Endothelial cell of umbilical vein (primary cell): ENCODE measurements at regions not wholly inside any gene's neighbourhood (a gene's known extent, or its start where the extent isn't known, plus 50 kb on each side); places are given as distances from the start of the nearest gene placed in this dataset.

Experiments used
- BruUV-seq: library from RNA; stranded (reverse); fragments of 400-500 nt; replicated peaks from 2 replicates; lab custom pipeline; 2021; lab: Mats Ljungman, UMichigan
- CTCF ChIA-PET: fragments of 300-600, 350-600 bp; sonication (Branson Sonifier 250); formaldehyde crosslinking; loops from one replicate; lab custom pipeline; 2021; ENCODE audit warnings: antibody characterized with exemption, inconsistent platforms; lab: Charles Lee
- POLR2A ChIA-PET: fragments of 300-600, 350-600 bp; sonication (Branson Sonifier 250); formaldehyde crosslinking; loops from one replicate; lab custom pipeline; 2021; ENCODE audit warnings: antibody characterized with exemption, inconsistent platforms; lab: Charles Lee
- DNase-seq: peaks from one replicate; pipeline ENCODE4 v3.0.0-alpha.2; 2011; ENCODE audit warnings: low read depth, low spot score
- FAIRE-seq: peaks from 2 replicates; lab custom pipeline; 2011; peaks lifted over from hg19 to GRCh38; lab: Jason Lieb, UNC
- H2AFZ ChIP-seq: 2 replicates; pipeline ENCODE4 v1.6.0; 2012; ENCODE audit warnings: low read depth, low read length, control low read depth, inconsistent platforms
- H3K27ac ChIP-seq: 2 replicates; pipeline ENCODE4 v1.5.1; 2011; ENCODE audit warnings: low read depth, mild to moderate bottlenecking, control low read depth, low read length, moderate library complexity; ENCODE audit not compliant: insufficient read depth
- H3K27me3 ChIP-seq, 2 experiments: 2 replicates each; pipeline versions ENCODE4 v1.6.0 to v1.6.1; 2011; ENCODE audit warnings: low read length in 2 of 2, mixed read lengths in 1 of 2; ENCODE audit not compliant: control insufficient read depth in 2 of 2, insufficient read depth in 2 of 2
- H3K36me3 ChIP-seq, 2 experiments: 2 replicates in 1 of 2; 3 replicates in 1 of 2; pipeline ENCODE4 v1.5.1; 2011; ENCODE audit warnings: low read length in 2 of 2, mild to moderate bottlenecking in 1 of 2, moderate library complexity in 1 of 2; ENCODE audit not compliant: control insufficient read depth in 2 of 2, insufficient read depth in 2 of 2; ENCODE audit errors: extremely low read depth in 1 of 2
- H3K4me1 ChIP-seq: 3 replicates; pipeline ENCODE4 v1.5.1; 2011; ENCODE audit warnings: mild to moderate bottlenecking, low read length; ENCODE audit not compliant: control insufficient read depth, insufficient read depth; ENCODE audit errors: extremely low read depth
- H3K4me2 ChIP-seq: 2 replicates; pipeline ENCODE4 v1.6.1; 2011; ENCODE audit warnings: low read length, control low read depth, mixed read lengths; ENCODE audit not compliant: insufficient read depth
- H3K4me3 ChIP-seq, 3 experiments: fragments of 200-600 bp in 1 of 3; sonication (generic), shearing (Covaris generic) in 1 of 3; replicated peaks in 1 of 3; 2 replicates each; pipeline ENCODE4 v1.5.1; 2011 to 2016; ENCODE audit warnings: control low read depth in 3 of 3, low read length in 3 of 3, mild to moderate bottlenecking in 2 of 3, inconsistent platforms in 1 of 3, low read depth in 1 of 3, moderate library complexity in 1 of 3; ENCODE audit not compliant: insufficient read depth in 1 of 3
- H3K79me2 ChIP-seq: 2 replicates; pipeline ENCODE4 v1.6.0; 2012; ENCODE audit warnings: low read length, inconsistent platforms; ENCODE audit not compliant: control insufficient read depth, insufficient read depth
- H3K9ac ChIP-seq: replicated peaks from 2 replicates; pipeline ENCODE3; 2011; ENCODE audit warnings: low read length, control low read depth; ENCODE audit not compliant: insufficient read depth; ENCODE audit errors: extremely low read depth
- H3K9me1 ChIP-seq: replicated peaks from 3 replicates; pipeline ENCODE4 v1.6.0; 2011; ENCODE audit warnings: mild to moderate bottlenecking, low read length; ENCODE audit not compliant: control insufficient read depth, insufficient read depth; ENCODE audit errors: extremely low read depth
- H3K9me3 ChIP-seq: replicated peaks from 2 replicates; pipeline ENCODE4 v1.5.1; 2012; ENCODE audit warnings: low read length, inconsistent platforms; ENCODE audit not compliant: control insufficient read depth, insufficient read depth
- H4K20me1 ChIP-seq: replicated peaks from 2 replicates; pipeline ENCODE3; 2011; ENCODE audit warnings: mild to moderate bottlenecking, low read length; ENCODE audit not compliant: control insufficient read depth, insufficient read depth; ENCODE audit errors: extremely low read depth
- EZH2 ChIP-seq: IDR thresholded peaks from 2 replicates; pipeline ENCODE4 v1.6.1; 2012; ENCODE audit warnings: borderline replicate concordance, low read depth, mild to moderate bottlenecking, moderate library complexity, low read length, inconsistent platforms; ENCODE audit not compliant: severe bottlenecking
- FOS ChIP-seq: IDR thresholded peaks from 2 replicates; pipeline ENCODE4 v1.6.1; 2011; ENCODE audit warnings: mild to moderate bottlenecking, low read length, moderate library complexity, borderline replicate concordance; ENCODE audit not compliant: insufficient read depth
- JUN ChIP-seq: IDR thresholded peaks from 2 replicates; pipeline ENCODE4 v1.6.1; 2011; ENCODE audit warnings: borderline replicate concordance, low read depth; ENCODE audit not compliant: insufficient read length, insufficient read depth
- MYC ChIP-seq: IDR thresholded peaks from one replicate; pipeline ENCODE4 v1.6.1; 2011; ENCODE audit warnings: mild to moderate bottlenecking, low read depth, low read length
- POLR2A ChIP-seq: IDR thresholded peaks from 2 replicates; pipeline ENCODE4 v1.6.1; 2012; ENCODE audit warnings: low read depth, mild to moderate bottlenecking, control low read depth, low read length
- POLR2AphosphoS5 ChIP-seq: IDR thresholded peaks from 2 replicates; pipeline ENCODE4 v1.6.1; 2012; ENCODE audit warnings: low read depth, mild to moderate bottlenecking, control low read depth, low read length, moderate library complexity; ENCODE audit not compliant: insufficient read depth
- dilution Hi-C: fragments of 300-500 bp; cut with MboI; formaldehyde crosslinking; loops from one replicate; pipeline ENCODE4 v1.15.0; 2019; ENCODE audit warnings: low sequenced_read_pairs; ENCODE audit not compliant: extremely low pct_ligation_motif_present
- intact Hi-C: fragments of 100-400 bp; cut with micrococcal nuclease; formaldehyde crosslinking; loops from one replicate; pipeline ENCODE4 v1.10.0; 2022
- TF ChIP-seq, protein P1 (sequence below): IDR thresholded peaks from 2 replicates; pipeline ENCODE4 v1.6.1; 2011; ENCODE audit not compliant: insufficient read depth, insufficient read length
- TF ChIP-seq, protein P2 (sequence below), 2 donors: IDR thresholded peaks; 1 replicate in 1 of 2; 2 replicates in 1 of 2; pipeline ENCODE4 v1.5.1; 2011; ENCODE audit warnings: low read length in 2 of 2, mild to moderate bottlenecking in 2 of 2, moderate library complexity in 2 of 2, control low read depth in 1 of 2, inconsistent platforms in 1 of 2, low read depth in 1 of 2; ENCODE audit not compliant: insufficient read depth in 1 of 2; ENCODE audit errors: extremely low read depth in 1 of 2

DNA sequence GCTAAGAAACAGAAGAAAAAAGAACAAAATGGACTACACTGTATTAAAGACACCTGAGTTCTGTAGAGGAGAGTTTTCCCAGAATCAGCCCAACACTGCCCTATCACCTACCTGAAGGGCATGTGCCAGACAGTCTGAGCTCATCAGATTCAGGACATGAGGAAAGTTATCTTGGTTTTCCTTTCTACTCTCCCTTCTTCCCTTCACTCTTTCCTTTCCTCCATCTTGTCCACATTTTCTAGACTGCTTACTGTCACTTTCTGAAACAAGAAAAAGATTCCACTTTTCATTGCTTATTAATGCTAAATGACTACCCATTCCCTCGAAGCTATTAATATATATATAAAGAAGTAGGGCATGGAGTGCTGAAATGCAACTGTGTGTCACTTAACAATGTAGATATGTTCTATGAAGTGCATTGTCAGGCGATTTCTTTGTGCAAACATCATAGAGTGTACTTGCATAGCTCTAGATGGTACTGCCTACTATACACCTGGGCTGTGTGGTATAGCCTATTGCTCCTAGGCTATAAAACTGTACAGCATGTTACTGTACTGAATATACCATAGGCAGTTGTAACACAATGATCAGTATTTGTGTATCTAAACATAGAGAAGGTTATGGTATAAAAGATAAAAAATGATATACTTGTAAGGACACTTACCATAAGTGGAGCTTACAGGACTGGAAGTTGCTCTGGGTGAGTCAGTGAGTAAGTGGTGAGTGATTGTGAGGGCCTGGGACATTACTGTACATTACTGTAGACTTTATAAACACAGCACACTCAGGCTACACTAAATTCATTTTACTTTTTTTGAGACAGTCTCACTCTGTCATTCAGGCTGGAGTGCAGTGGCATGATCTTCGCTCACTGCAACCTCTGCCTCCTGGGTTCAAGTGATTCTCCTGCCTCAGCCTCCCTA lies 145.5 kb upstream of the ITGA6 start:
- Histone ChIP-seq H3K4me3 (no peak overlapping the region), H3K9ac (peak overlapping the region; percentile 49), H3K27ac (peak overlapping the region; percentile 80), H3K9me3 (no peaks in the 10 kb centered on the region), H3K4me2 (no peak overlapping the region), H3K27me3 (no peaks in the 10 kb centered on the region), H3K9me1 (no peaks in the 10 kb centered on the region), H4K20me1 (no peaks in the 10 kb centered on the region), H2AFZ (peak overlapping the region; percentile 14), H3K36me3 (no peaks in the 10 kb centered on the region), H3K79me2 (no peaks in the 10 kb centered on the region), H3K4me1 (peaks cover 52% of the 10 kb centered on the region)
- POLR2A ChIA-PET = no interaction called here
- BruUV-seq = no TSS peak
- CTCF ChIA-PET = interaction anchor here (0.6 to 2.6 kb wide), 13 partner anchors 26 to 186 kb away, joined by 3 to 34 read pairs (median 6); partner anchors contain the start of gene ITGA6
- DNase-seq (peak; percentile 77), FAIRE-seq (peak; percentile 55)
- intact Hi-C loops (no loop called here), dilution Hi-C loops (no loop called here)
- TF ChIP-seq JUN = no peak
- peak; percentile 61 for TF ChIP-seq FOS

DNA sequence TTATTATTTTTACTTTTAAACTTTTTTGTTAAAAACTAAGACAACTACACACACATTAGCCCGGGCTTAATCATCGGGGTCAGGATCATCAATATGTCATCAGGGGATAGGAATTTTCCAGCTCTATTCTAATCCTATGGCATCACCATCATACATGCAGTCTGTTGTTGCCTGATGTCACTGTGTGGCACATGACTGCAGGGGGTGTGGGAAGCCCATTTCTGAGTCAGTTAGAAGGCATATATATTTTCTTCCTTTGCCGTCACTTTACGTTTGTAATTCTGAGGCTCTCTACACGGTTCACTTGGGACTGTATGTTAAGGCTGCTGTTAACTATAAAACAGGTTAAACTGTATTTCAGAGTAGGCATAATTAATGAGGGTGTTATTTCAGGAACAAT lies 144.4 kb upstream of the ITGA6 start:
- dilution Hi-C loops (no loop called here), intact Hi-C loops (loop anchor here (1.0 kb wide), 4 partner anchors 24 to 179 kb away; partner anchors contain the start of gene ITGA6)
- no TSS peak for BruUV-seq
- H3K9me1 ChIP-seq = no peaks in the 10 kb centered on the region
- FAIRE-seq (peak; percentile 81), DNase-seq (peak; percentile 88)
- no peak for TF ChIP-seq MYC
- TF ChIP-seq, protein P1, sequence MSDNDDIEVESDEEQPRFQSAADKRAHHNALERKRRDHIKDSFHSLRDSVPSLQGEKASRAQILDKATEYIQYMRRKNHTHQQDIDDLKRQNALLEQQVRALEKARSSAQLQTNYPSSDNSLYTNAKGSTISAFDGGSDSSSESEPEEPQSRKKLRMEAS = peak; percentile 42
- TF ChIP-seq EZH2 = no peak
- peak; percentile 53 for TF ChIP-seq FOS
- TF ChIP-seq JUN = peak; percentile 95
- no peak for TF ChIP-seq POLR2A
- TF ChIP-seq POLR2AphosphoS5 = peak; percentile 31
- TF ChIP-seq, protein P2, sequence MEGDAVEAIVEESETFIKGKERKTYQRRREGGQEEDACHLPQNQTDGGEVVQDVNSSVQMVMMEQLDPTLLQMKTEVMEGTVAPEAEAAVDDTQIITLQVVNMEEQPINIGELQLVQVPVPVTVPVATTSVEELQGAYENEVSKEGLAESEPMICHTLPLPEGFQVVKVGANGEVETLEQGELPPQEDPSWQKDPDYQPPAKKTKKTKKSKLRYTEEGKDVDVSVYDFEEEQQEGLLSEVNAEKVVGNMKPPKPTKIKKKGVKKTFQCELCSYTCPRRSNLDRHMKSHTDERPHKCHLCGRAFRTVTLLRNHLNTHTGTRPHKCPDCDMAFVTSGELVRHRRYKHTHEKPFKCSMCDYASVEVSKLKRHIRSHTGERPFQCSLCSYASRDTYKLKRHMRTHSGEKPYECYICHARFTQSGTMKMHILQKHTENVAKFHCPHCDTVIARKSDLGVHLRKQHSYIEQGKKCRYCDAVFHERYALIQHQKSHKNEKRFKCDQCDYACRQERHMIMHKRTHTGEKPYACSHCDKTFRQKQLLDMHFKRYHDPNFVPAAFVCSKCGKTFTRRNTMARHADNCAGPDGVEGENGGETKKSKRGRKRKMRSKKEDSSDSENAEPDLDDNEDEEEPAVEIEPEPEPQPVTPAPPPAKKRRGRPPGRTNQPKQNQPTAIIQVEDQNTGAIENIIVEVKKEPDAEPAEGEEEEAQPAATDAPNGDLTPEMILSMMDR (IDR thresholded peaks at IDR 0.05; ENCODE audit: extremely low read depth in 1 of 2, insufficient read depth in 1 of 2, low read depth in 1 of 2, low read length in 2 of 2) = no peak
- no peak overlapping the region for H3K4me3 ChIP-seq
- H3K79me2 ChIP-seq = no peaks in the 10 kb centered on the region
- H3K27ac ChIP-seq = peak overlapping the region; percentile 82
- ChIA-PET POLR2A (no interaction called here), CTCF (interaction anchor here (0.8 to 2.6 kb wide), 13 partner anchors 10 to 185 kb away, joined by 3 to 34 read pairs (median 6); partner anchors contain the start of gene ITGA6)
- H3K36me3 ChIP-seq = no peaks in the 10 kb centered on the region
- H3K9me3 ChIP-seq = no peaks in the 10 kb centered on the region
- no peaks in the 10 kb centered on the region for H3K27me3 ChIP-seq
- peaks cover 62% of the 10 kb centered on the region for H3K4me1 ChIP-seq
- peak overlapping the region; percentile 14 for H3K4me2 ChIP-seq
- no peak overlapping the region for H2AFZ ChIP-seq
- no peaks in the 10 kb centered on the region for H4K20me1 ChIP-seq
- peak overlapping the region; percentile 66 for H3K9ac ChIP-seq
